ENCODE measurements at regions not wholly inside any gene's neighbourhood (a gene's known extent, or its start where the extent isn't known, plus 50 kb on each side); places are given as distances from the start of the nearest gene placed in this dataset.

- Histone ChIP-seq H3K4me1 (no peaks in the 10 kb centered on the region), H3K27me3 (replicated peaks in 1 of 7) (no peaks in the 10 kb centered on the region), H3K36me3 (no peaks in the 10 kb centered on the region), H3K27ac (no peak overlapping the region), H3K9me3 (no peaks in the 10 kb centered on the region), H3K4me3 (no peak overlapping the region)
- no peak for DNase-seq
- TF ChIP-seq, protein P1, sequence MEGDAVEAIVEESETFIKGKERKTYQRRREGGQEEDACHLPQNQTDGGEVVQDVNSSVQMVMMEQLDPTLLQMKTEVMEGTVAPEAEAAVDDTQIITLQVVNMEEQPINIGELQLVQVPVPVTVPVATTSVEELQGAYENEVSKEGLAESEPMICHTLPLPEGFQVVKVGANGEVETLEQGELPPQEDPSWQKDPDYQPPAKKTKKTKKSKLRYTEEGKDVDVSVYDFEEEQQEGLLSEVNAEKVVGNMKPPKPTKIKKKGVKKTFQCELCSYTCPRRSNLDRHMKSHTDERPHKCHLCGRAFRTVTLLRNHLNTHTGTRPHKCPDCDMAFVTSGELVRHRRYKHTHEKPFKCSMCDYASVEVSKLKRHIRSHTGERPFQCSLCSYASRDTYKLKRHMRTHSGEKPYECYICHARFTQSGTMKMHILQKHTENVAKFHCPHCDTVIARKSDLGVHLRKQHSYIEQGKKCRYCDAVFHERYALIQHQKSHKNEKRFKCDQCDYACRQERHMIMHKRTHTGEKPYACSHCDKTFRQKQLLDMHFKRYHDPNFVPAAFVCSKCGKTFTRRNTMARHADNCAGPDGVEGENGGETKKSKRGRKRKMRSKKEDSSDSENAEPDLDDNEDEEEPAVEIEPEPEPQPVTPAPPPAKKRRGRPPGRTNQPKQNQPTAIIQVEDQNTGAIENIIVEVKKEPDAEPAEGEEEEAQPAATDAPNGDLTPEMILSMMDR (IDR thresholded peaks at IDR 0.05 in 8 of 11, conservative IDR thresholded peaks at IDR 0.05 in 3 of 11): no peak
- no peak for TF ChIP-seq POLR2A (IDR thresholded peaks at IDR 0.05)
- TF ChIP-seq POLR2AphosphoS5 (IDR thresholded peaks at IDR 0.05): no peak
- 81 to 95% (median 91%) methylated on average over 3 of the region's 3 CpGs for WGBS, 5 donors
- intact Hi-C loops (cut with DNase I; ENCODE audit: low total_unique reads): no loop called here
These were observed 81.0 kb downstream of the QPCT start for GRCh38 chr2:37425408-37425807.

- H3K4me1 ChIP-seq: no peaks in the 10 kb centered on the region
These were observed 82.8 kb downstream of the QPCT start for GRCh38 chr2:37427241-37427640.

GRCh38 chr2:37436323-37436722 lies 91.9 kb downstream of the QPCT start:
- 87 to 99% (median 98%) methylated on average over 2 of the region's 2 CpGs for WGBS, 5 donors
- intact Hi-C loops (cut with DNase I; ENCODE audit: low total_unique reads): no loop called here

More at GRCh38 chr2:37427241-37427640, 82.8 kb downstream of the QPCT start:
- Histone ChIP-seq H3K9me3 (no peaks in the 10 kb centered on the region), H3K27ac (no peak overlapping the region), H3K4me3 (no peak overlapping the region), H3K36me3 (no peaks in the 10 kb centered on the region), H3K27me3 (replicated peaks in 1 of 7) (no peaks in the 10 kb centered on the region)
- TF ChIP-seq, protein P1 (IDR thresholded peaks at IDR 0.05 in 8 of 11, conservative IDR thresholded peaks at IDR 0.05 in 3 of 11): no peak
- TF ChIP-seq POLR2A (IDR thresholded peaks at IDR 0.05): no peak
- TF ChIP-seq POLR2AphosphoS5 (IDR thresholded peaks at IDR 0.05): no peak
- intact Hi-C loops (cut with DNase I; ENCODE audit: low total_unique reads): no loop called here
- DNase-seq: no peak

DNA sequence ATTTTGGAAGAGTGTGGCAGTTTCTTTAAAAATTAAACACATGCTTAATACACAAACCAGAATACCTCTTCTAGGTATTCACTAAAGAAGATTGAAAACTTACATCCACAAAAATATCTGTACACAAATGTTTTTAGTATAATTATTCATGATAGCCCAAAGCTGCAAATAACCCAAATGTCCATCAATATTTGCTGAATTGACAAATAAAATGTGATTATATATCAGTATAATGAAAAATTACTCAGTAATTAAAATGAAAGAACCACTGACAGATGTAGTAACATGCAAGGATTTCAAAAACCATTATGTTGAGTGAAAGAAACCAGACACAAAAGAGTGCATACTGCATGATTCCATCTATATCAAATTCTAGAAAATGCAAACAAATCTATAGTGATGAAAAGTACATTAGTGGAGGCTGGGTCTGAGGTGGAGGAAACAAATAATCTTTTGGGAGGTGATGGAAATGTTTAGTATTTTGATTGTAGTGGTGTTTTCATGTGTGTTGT lies 94.8 kb downstream of the QPCT start:
- no peaks in the 10 kb centered on the region for H3K36me3 ChIP-seq
- intact Hi-C loops (cut with DNase I; ENCODE audit: low total_unique reads): no loop called here
- H3K27ac ChIP-seq: no peak overlapping the region
- no peak for DNase-seq
- H3K27me3 ChIP-seq (replicated peaks in 1 of 7): no peaks in the 10 kb centered on the region
- H3K4me1 ChIP-seq: no peaks in the 10 kb centered on the region
- H3K4me3 ChIP-seq: no peak overlapping the region
- TF ChIP-seq POLR2AphosphoS5 (IDR thresholded peaks at IDR 0.05) (no peak), POLR2A (IDR thresholded peaks at IDR 0.05) (no peak)
- TF ChIP-seq, protein P1 (IDR thresholded peaks at IDR 0.05 in 8 of 11, conservative IDR thresholded peaks at IDR 0.05 in 3 of 11): no peak
- peaks cover 0 to 11% (median 8%) of the 10 kb centered on the region in 8 donors for H3K9me3 ChIP-seq

More at GRCh38 chr2:37436323-37436722, 91.9 kb downstream of the QPCT start:
- Histone ChIP-seq H3K4me1 (no peaks in the 10 kb centered on the region), H3K27ac (no peak overlapping the region), H3K36me3 (no peaks in the 10 kb centered on the region), H3K27me3 (replicated peaks in 1 of 7) (no peaks in the 10 kb centered on the region), H3K9me3 (peaks cover 0 to 6% (median 5%) of the 10 kb centered on the region in 8 donors), H3K4me3 (no peak overlapping the region)
- TF ChIP-seq POLR2A (IDR thresholded peaks at IDR 0.05): no peak
- TF ChIP-seq, protein P1 (IDR thresholded peaks at IDR 0.05 in 8 of 11, conservative IDR thresholded peaks at IDR 0.05 in 3 of 11): no peak
- TF ChIP-seq POLR2AphosphoS5 (IDR thresholded peaks at IDR 0.05): no peak
- no peak for DNase-seq
